ENCODE measurements at regions not wholly inside any gene's neighbourhood (a gene's known extent, or its start where the extent isn't known, plus 50 kb on each side); places are given as distances from the start of the nearest gene placed in this dataset.

DNA sequence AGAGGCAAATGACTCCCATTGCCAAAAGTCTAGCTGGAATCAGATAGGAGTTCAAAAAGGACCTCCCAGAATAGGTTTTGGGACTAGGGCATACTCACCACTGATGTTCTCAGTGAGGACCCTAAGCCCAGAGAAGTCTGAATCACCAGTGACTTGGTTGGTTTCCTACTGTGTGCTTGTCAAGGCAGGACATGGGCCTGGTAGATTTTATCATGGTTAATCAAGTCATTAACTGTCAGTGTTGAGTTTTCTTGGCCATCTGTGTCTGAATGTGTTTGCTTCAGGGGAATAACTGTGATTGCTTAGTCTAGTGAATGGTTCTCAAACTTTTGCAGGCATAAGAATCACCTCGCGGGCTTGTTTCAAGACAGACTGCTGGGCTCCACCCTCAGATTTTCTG, 99.0 kb upstream of the GDNF start:
- in situ Hi-C loops (cut with HindIII; ENCODE audit: low pct_unique_long_range_greater_than_20kb, low sequenced_read_pairs) (no loop called here), intact Hi-C loops (cut with micrococcal nuclease; ENCODE audit: unreplicated experiment) (no loop called here)
- no peak overlapping the region for H3K27ac ChIP-seq (ENCODE audit: low read length)
- H3K9me3 ChIP-seq (ENCODE audit: control insufficient read depth, insufficient read depth, low read depth, low read length): no peaks in the 10 kb centered on the region
- H3K4me3 ChIP-seq (ENCODE audit: low read depth in 2 of 2, low read length in 2 of 2): no peak overlapping the region
- no peaks in the 10 kb centered on the region for H3K4me1 ChIP-seq (ENCODE audit: control insufficient read depth, insufficient read depth, low read length)
- DNase-seq (ENCODE audit: low read depth, low spot score) (no peak), ATAC-seq (no peak)
- no peaks in the 10 kb centered on the region for H3K36me3 ChIP-seq (ENCODE audit: control insufficient read depth, insufficient read depth, low read length)
- H3K27me3 ChIP-seq (ENCODE audit: control insufficient read depth, insufficient read depth, low read length): peaks cover 6% of the 10 kb centered on the region
- CTCF ChIA-PET: no interaction called here
- BruUV-seq (replicated peaks): no TSS peak
- TF ChIP-seq, protein P1, sequence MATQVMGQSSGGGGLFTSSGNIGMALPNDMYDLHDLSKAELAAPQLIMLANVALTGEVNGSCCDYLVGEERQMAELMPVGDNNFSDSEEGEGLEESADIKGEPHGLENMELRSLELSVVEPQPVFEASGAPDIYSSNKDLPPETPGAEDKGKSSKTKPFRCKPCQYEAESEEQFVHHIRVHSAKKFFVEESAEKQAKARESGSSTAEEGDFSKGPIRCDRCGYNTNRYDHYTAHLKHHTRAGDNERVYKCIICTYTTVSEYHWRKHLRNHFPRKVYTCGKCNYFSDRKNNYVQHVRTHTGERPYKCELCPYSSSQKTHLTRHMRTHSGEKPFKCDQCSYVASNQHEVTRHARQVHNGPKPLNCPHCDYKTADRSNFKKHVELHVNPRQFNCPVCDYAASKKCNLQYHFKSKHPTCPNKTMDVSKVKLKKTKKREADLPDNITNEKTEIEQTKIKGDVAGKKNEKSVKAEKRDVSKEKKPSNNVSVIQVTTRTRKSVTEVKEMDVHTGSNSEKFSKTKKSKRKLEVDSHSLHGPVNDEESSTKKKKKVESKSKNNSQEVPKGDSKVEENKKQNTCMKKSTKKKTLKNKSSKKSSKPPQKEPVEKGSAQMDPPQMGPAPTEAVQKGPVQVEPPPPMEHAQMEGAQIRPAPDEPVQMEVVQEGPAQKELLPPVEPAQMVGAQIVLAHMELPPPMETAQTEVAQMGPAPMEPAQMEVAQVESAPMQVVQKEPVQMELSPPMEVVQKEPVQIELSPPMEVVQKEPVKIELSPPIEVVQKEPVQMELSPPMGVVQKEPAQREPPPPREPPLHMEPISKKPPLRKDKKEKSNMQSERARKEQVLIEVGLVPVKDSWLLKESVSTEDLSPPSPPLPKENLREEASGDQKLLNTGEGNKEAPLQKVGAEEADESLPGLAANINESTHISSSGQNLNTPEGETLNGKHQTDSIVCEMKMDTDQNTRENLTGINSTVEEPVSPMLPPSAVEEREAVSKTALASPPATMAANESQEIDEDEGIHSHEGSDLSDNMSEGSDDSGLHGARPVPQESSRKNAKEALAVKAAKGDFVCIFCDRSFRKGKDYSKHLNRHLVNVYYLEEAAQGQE (IDR thresholded peaks at IDR 0.05; ENCODE audit: insufficient read depth in 1 of 2, low read depth in 2 of 2, low read length in 1 of 2): no peak
- TF ChIP-seq TCF7L2 (IDR thresholded peaks at IDR 0.05; ENCODE audit: low read depth, low read length) (no peak), CTCF (IDR thresholded peaks at IDR 0.05) (no peak), POLR2AphosphoS5 (IDR thresholded peaks at IDR 0.05; ENCODE audit: low read depth, low read length) (no peak), SIN3A (IDR thresholded peaks at IDR 0.05; ENCODE audit: borderline replicate concordance, insufficient read depth, low read depth, low read length) (no peak)
- POLR2A ChIA-PET: no interaction called here

DNA sequence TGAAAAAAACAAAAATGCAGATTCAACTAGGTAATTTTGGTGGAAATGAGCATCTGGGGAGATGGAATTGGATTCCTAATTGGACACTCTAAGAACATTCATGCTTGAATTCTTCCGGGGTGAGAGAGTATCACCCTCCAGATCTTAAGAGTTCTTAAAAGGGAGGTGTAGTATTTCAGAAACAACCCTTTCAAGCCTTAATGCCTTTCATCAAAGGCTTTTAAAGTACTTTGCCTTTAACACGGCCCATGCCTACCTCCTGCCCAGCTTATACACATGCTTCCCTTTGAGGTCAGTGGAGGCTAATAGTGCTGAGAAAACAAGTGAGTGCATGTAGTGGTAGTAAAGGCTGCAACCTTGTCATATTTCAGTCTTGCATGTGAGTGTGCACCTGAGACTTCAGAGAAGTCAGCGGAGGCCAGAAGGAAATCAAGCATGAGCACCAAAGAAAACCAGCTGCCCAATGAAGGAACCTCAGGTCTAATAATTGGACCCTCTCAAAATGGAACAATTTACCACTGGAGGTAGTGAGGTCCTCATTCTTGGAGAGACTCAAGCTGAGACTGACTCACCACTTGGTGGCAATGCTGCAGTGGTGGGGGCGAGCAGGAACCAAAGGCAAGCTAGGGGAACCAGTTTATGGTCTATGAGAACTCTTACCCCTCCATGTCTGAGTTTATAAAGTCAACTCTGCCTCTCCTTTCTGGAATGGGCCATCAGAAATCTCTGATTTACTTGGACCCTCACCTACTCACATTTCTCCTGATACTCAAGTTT, 98.4 kb upstream of the GDNF start:
- DNase-seq (ENCODE audit: low read depth, low spot score) (no peak), ATAC-seq (no peak)
- no peak for TF ChIP-seq TCF7L2 (IDR thresholded peaks at IDR 0.05; ENCODE audit: low read depth, low read length)
- no peak for TF ChIP-seq CTCF (IDR thresholded peaks at IDR 0.05)
- TF ChIP-seq, protein P1 (IDR thresholded peaks at IDR 0.05; ENCODE audit: insufficient read depth in 1 of 2, low read depth in 2 of 2, low read length in 1 of 2): no peak
- no peak for TF ChIP-seq POLR2AphosphoS5 (IDR thresholded peaks at IDR 0.05; ENCODE audit: low read depth, low read length)
- TF ChIP-seq SIN3A (IDR thresholded peaks at IDR 0.05; ENCODE audit: borderline replicate concordance, insufficient read depth, low read depth, low read length): no peak
- no TSS peak for BruUV-seq (replicated peaks)
- Histone ChIP-seq H3K4me3 (ENCODE audit: low read depth in 2 of 2, low read length in 2 of 2) (no peak overlapping the region), H3K9me3 (ENCODE audit: control insufficient read depth, insufficient read depth, low read depth, low read length) (no peaks in the 10 kb centered on the region), H3K4me1 (ENCODE audit: control insufficient read depth, insufficient read depth, low read length) (no peaks in the 10 kb centered on the region), H3K27me3 (ENCODE audit: control insufficient read depth, insufficient read depth, low read length) (peaks cover 7% of the 10 kb centered on the region), H3K36me3 (ENCODE audit: control insufficient read depth, insufficient read depth, low read length) (no peaks in the 10 kb centered on the region), H3K27ac (ENCODE audit: low read length) (no peak overlapping the region)
- in situ Hi-C loops (cut with HindIII; ENCODE audit: low pct_unique_long_range_greater_than_20kb, low sequenced_read_pairs) (no loop called here), intact Hi-C loops (cut with micrococcal nuclease; ENCODE audit: unreplicated experiment) (no loop called here)
- POLR2A ChIA-PET: no interaction called here
- CTCF ChIA-PET: no interaction called here
